Fibroblast of lung (primary cell): ENCODE measurements at regions not wholly inside any gene's neighbourhood (a gene's known extent, or its start where the extent isn't known, plus 50 kb on each side); places are given as distances from the start of the nearest gene placed in this dataset.

Source experiments
- EZH2 ChIP-seq: IDR thresholded peaks from 2 replicates; pipeline ENCODE4 v1.5.1; 2012; ENCODE audit warnings: low read length, control low read depth, mild to moderate bottlenecking; ENCODE audit errors: missing control alignments
- TF ChIP-seq, protein P1 (sequence below), 2 donors: IDR thresholded peaks in 1 of 2; conservative IDR thresholded peaks in 1 of 2; 1 replicate in 1 of 2; 2 replicates in 1 of 2; pipeline ENCODE4 v1.5.1; 2011 to 2012; ENCODE audit warnings: low read length in 2 of 2, control low read depth in 1 of 2, inconsistent platforms in 1 of 2, low read depth in 1 of 2, mild to moderate bottlenecking in 1 of 2

DNA sequence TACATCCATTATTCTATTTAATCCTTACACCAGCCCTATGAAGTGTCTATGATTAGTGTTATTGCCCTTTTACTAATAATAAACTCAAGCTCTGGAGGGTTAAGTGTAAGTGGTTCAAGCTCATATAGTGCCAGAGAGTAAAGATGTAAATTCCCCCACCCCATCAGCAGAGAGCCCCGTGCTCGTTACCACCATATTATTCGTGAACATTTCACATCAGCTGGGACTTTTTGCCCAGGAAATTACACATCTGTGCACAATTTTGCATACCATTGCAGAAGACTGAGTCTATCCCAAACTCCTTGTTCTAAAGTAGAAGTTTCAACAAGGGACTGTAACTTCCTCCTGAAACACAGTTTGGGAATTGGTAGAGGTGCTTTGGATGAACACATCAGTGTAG is 220.1 kb downstream of the BCAS1 start:
- TF ChIP-seq, protein P1, sequence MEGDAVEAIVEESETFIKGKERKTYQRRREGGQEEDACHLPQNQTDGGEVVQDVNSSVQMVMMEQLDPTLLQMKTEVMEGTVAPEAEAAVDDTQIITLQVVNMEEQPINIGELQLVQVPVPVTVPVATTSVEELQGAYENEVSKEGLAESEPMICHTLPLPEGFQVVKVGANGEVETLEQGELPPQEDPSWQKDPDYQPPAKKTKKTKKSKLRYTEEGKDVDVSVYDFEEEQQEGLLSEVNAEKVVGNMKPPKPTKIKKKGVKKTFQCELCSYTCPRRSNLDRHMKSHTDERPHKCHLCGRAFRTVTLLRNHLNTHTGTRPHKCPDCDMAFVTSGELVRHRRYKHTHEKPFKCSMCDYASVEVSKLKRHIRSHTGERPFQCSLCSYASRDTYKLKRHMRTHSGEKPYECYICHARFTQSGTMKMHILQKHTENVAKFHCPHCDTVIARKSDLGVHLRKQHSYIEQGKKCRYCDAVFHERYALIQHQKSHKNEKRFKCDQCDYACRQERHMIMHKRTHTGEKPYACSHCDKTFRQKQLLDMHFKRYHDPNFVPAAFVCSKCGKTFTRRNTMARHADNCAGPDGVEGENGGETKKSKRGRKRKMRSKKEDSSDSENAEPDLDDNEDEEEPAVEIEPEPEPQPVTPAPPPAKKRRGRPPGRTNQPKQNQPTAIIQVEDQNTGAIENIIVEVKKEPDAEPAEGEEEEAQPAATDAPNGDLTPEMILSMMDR (conservative IDR thresholded peaks at IDR 0.05 in 1 of 2, IDR thresholded peaks at IDR 0.05 in 1 of 2; ENCODE audit: low read depth in 1 of 2, low read length in 2 of 2), result no peak
- TF ChIP-seq EZH2, result no peak
